Peyer's patch (tissue), 4 donors: ENCODE measurements at regions not wholly inside any gene's neighbourhood (a gene's known extent, or its start where the extent isn't known, plus 50 kb on each side); places are given as distances from the start of the nearest gene placed in this dataset.

Source experiments
- CTCF ChIP-seq, 6 experiments: fragments of 450-650 bp in 4 of 6; fragments of 200-600 bp in 2 of 6; sonication (generic) in 1 of 6; IDR thresholded peaks; one replicate each; pipeline ENCODE4 v1.5.1; 2017 to 2019; ENCODE audit warnings: antibody characterized with exemption in 6 of 6, mild to moderate bottlenecking in 3 of 6, moderate library complexity in 1 of 6
- POLR2A ChIP-seq, 2 donors: fragments of 450-650 bp; IDR thresholded peaks; one replicate each; pipeline ENCODE4 v1.5.1; 2017; ENCODE audit warnings: antibody characterized with exemption in 2 of 2, mild to moderate bottlenecking in 2 of 2, moderate library complexity in 2 of 2

GRCh38 chrX:109199726-109200125, 282.2 kb downstream of the GUCY2F start:
- TF ChIP-seq CTCF (IDR thresholded peaks at IDR 0.05) (no peak), POLR2A (IDR thresholded peaks at IDR 0.05) (no peak)
